DMS79 treated with DMSO at 0.1 percent for 48 hours (cell line): ENCODE measurements at regions not wholly inside any gene's neighbourhood (a gene's known extent, or its start where the extent isn't known, plus 50 kb on each side); places are given as distances from the start of the nearest gene placed in this dataset.
A peak's percentile ranks its signal among the peaks of the same experiment; 100 is the strongest.
"Not testable (repeated sequence)": the region's sequence is repeated elsewhere in the genome, so short reads cannot be mapped to it uniquely, and the experiment has no call there.

ENCODE experiments used
- DNase-seq: peaks from one replicate; lab custom pipeline; 2025; lab: John Stamatoyannopoulos, UW

DNA sequence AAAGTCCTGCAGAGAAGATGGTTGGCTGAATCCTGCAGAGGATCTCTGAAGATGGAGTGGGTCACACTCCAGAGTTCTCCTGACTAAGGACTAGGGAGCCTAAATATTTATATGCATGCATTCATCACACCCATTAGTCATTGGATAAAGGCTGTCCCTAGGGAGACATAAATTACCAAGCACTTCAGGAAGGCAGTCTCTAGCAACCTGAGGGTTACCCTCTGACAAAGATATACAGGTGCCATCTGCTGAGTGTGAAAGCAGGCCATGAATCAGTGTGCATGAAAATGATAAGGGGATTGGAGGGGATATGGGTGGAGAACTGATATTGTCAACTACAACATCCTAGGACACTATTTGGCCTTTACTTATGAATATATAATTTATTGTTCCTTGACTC lies 294.8 kb upstream of the DDX18 start:
- DNase-seq = no peak

DNA sequence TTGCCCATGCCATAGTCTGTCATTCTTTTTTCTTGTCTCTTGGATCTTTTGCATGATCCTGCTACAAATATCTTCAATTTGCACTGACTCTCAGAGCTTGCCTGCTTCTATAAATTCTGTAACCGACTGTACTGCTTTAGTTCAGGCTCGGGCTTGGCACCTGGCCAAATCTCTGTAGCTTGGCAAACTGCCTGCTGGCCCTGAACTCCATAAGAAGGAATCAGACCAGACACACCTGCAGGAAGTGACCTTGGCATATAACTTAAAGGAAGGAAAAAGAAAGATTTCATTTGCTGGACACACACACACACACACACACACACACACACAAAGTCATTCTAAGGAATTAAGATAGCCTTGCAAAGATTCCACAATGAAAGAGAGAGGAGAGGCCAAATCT lies 291.2 kb upstream of the DDX18 start:
- DNase-seq = peak; percentile 4

DNA sequence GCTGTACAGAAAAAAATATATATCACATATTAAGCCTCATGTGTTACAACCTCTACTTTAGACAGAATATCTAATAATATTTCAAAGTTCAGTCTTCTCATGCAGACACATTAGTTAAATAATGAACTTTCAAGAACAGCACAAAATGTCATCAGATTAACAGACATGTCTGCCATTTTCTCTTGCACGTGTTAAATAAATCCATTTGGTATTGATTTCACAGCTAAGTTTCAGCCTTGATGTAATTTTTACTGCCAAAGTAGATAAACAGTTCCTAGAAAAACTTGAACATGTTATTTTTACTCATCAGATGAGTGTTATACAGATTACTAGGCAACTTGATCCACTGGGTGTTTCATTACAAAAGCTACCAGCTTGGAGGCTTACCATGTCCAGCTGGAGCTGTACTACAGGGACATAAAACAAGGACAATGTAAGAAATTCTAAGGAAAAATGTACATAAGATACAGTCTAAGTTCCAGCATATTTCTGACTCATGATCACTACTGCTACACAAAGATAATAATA lies 290.7 kb upstream of the DDX18 start:
- no peak for DNase-seq

DNA sequence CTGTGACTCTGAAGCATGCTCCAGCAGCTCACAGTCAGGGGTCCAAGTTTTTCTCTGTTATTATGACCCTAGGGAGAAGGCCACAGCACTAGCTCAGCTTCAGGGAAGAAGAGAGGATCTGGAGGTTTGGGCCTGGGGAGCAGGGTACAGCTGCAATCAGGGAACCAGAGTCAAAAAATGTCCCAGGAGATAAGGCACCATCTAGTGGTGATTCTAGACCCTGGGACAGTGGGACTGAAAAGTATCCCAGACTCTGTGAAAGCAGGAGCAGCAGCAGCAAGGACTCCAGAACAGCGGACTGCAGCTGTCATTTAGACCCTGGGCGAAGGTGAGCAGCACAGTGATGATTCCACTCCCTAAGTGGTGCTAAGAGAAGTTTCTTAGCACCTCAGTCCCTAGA lies 278.4 kb upstream of the DDX18 start:
- no peak for DNase-seq

DNA sequence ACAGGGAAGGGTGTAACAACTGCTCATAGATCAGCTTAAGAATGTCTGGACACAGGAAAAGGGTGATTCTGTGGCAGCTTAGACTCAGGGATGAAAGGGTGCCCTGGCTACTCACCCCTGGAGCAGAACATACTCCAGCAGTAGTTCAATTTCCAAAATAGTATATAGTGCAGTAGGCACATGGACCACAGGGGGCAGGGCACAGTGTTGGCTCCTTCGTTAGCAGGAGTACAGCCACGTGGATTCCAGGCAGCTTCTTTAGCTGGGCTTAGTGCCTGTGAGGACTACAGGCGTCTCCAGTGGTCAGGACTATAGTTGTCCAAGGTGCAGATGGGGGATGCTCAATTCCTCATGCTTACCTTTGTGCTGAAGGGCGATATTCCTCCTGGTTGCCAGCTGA lies 277.5 kb upstream of the DDX18 start:
- DNase-seq = no peak

DNA sequence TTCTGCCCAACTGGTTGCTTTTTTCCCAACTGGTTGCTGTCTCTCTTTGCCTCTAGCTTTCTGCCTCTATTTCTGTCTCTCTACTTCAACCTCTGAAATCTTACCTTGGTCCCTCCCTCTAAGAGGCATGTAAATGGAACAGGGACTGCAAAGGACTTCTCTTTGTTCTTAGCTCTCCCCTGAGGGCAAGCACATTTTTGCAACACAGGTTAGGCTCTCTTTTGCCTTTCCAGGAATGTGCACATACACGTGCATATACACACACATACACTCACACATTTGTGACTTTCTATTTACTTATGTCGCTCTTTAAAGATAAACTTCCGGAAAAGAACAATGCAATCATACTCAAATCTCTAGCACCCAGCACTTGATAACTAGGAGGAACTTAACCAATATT lies 262.6 kb upstream of the DDX18 start:
- no peak for DNase-seq

DNA sequence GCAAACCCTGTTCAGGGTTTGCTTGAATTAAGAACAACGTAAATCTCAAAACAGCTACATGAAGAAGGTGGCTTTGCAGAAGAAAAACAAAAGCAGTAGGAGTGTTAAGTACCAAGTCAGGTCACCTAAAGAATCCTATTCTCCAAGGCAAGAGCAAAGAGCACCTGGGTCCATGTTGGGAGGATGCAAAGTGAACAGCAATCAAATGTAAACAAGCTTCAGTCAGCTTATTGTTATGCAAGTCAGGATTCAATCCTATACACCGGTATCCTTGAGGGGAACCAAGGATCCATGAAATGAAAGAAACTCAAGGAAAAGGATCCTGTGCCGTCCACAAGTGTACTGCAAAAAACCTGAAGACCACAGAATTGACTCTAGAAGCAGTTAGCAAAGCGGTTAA lies 261.0 kb upstream of the DDX18 start:
- no peak for DNase-seq

DNA sequence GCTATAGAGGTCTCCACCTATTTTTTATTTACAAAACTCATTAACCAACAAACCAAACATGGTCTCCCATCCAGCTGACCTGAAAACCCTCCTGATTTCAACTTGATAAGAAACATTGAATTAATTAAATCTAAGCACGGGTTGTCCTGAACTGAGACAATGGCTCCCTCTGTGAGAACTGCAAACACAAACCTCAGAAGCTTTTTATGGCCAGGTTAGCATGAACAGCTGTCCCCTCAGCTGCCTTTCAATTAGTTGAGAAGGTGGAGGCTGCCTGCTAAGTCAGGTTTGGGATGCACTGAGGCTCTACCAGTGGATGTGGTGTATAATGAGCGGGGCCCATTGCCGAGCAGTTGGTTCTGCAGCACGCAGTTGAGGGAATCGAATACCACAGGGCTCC lies 258.5 kb upstream of the DDX18 start:
- DNase-seq = no peak

DNA sequence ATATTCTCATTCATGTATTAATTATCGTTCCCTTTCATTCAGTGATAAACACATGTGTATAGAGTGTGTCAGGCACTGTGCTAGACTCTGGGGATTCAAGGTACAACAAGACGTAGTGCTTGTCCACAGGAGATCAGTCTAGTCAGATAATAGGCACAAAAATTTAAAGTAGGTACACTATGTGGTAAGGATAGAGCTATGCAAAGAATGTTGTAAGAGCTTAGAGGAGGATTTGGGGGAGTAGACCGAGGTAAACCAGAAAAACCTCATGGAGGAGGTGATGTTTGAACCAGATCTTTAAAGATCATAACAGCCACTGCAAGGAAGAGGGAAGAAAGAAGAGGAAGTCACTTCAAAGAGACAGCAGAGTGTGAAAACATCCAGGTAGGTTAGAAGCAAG lies 256.9 kb upstream of the DDX18 start:
- DNase-seq = no peak

DNA sequence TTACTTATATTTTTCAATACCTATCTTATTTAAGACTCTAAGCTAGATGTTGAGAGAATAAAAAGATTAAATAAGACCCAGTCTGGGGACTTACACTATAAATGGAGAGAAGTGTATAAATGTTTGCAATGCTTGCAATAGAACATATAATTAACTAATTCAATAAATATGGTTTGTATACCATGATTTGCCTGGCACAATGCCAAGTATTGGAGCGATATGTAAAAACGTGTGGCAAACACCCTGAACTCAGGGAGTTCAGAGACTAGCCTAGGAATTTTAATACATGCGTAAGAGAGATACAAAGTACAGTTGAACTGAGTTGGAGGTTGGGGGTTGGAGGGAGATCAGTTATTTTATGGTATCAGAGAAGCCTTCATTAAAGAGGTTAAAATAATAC lies 251.8 kb upstream of the DDX18 start:
- DNase-seq = no peak

DNA sequence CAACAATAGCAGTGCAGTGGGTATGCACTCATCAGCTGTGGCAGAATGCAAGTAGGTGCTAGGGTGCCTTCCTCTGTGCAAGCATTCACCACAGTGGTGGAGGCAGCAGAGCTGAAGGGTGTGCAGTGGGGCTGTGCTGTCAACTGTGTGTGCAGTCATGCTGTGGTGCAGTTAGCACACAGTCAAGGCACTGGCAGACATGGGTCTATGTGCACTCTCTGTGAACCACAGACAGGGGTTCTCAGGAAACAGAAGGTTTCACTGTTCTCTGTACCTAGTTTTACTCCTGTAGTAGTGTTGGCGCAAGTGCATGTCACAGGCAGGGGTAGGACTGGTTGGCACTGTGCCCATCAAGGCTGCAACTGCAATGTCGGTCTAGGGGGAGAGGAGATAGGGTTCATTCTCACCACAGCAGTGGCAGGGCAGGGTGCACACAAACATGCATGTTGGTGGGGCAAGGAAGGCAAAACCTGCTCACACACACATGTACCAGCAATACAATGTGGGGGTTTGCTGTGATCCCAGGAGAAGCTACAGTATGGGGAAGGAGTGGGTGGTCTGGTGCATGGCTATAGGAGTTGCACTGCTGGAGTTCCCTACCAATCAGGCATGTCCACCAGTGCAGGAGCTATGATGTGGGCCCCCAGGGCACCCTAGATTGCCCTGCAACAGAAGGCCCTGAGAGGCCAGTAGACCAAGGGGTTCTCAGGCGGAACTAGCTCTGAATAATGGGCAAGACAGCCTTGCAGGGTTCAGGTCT lies 242.7 kb upstream of the DDX18 start:
- no peak for DNase-seq

DNA sequence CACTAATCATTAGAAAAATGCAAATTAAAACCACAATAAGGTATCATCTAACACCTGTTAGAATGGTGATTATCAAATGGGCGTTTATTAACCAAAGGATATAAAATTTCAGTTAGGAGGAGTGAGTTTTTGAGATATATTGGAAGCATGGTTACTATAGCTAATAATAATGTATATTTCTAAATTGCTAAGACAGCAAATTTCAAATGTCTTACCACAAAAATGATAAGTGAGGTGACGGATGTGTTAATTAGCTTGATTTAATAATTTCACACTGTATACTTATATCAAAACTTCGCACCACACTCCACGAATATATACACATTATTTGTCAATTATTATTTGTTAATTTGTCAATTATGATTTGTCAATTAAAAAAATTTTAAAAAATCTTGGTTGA lies 227.2 kb upstream of the DDX18 start:
- DNase-seq = no peak

DNA sequence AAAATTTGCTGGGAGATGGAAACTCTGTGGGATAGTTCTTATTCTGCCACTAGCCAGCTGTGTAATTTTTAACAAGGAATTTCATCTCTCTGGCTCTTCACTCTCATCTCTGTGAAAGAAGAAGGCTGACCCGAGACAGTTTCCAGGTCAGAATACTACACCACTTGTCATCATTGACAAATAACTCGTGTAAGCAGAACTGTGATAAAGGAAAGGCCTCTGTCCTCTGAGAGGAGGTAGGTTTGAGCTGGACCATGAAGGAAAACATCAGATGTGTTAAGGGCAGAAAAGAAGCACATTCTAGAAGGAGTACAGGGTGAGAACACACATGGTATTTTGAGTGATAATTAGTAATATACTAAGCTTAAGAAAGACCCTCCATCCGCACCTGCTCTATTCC lies 211.4 kb upstream of the DDX18 start:
- DNase-seq = no peak

DNA sequence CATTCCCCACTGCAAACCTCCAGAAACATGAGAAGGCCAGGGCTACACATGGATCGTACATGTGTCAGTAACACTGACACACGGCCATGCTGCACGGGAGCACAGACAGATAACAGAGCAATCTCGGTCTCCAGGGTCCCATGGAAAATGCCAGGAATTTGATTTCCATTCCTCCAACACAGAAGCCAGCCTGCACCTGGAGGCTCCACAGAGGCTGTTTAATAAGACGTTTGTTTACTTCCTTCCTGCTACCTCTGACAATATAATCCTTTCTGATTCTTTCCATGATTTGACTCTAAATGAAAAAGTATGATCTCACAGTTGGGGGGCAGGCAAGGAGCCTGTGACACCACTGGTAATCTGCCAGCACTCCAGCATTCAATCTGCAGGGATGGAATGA lies 210.9 kb upstream of the DDX18 start:
- DNase-seq = no peak

DNA sequence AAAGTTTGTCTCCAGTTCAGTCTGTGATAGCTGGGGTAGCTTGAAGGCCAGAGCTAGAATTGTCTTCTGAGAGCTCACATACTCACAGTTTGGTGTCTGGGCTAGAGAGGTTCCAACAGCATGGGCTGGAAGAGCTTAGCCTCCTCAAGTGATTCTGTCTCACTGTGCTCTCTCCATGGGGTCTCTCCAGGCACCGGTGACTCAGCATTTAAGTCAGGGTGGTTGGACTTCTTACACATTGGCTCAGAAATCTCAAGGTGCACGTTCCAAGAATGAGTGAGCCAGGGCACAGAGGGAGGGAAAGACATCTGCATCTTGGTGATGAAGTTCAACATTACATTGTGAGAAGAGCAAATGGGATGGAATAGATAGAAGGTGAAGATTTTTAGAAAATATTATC lies 207.3 kb upstream of the DDX18 start:
- DNase-seq = no peak

DNA sequence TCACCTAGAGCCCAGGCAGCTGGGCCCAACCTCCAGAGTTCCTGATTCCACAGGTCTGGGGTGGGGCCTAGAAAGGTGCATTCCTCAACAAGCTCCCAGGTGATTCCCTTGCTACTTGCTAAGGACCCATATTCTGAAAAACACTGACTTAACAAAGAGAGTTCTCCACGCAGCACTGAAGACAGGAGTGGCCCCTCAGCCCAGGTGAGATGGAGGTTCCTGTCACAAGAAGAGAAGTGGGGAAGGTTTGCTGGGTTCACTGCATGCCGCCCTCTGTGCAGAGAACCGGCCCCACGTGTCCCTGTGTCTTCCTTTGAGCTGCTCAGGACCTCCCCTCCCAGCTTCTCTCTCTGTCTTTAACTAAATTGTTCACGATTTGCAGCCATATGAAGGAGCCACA lies 201.4 kb upstream of the DDX18 start:
- no peak for DNase-seq

DNA sequence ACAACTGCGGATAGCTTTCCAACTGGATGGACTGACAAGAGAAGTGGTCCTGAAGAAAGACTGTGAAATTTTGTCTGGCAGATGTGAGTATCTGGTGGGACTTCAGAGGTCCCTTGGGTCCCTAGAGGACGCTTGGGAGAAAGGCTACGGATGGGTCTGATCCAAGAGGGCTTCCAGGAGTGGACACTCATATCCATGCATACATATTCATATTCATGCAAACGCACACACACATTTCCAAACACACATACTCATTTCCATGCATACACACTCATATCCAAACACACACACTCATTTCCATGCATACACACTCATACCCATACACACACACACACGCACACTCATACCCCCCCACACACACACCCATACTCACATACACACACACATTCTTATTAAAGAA lies 200.2 kb upstream of the DDX18 start:
- no peak for DNase-seq

DNA sequence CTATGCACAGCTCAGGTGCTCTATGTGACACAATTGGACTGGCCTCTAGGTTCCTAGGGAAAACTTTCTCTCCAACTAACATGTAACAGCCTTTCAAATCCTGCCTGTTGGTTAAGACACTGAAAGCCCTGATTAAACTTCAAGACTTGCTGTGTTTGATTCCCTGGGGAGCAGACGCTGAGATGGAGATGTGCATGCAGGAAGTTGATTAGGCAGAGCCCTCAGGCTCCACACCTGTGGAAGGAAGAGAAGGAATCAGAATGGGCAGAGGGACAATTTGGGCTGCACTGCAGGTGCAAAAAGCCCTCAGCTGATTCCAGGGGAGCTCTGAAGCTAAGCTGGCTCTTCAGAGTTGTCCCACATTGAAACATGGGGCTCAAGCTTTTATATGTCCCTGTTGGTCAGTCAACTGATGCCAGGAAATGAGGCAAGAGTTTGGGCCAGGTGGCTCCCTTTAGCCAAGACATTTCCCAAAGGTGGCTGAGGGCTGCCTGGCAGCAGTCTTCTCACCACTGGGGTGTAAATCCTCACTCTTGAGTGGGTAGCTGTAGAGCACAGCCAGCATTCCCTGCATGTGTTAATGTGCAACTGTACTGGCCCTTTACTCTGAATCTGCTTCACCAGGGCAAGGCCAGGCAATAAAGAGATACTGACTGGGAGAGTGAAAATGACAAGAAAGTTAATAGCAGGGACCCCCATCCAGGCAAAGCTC lies 199.5 kb upstream of the DDX18 start:
- DNase-seq = no peak

DNA sequence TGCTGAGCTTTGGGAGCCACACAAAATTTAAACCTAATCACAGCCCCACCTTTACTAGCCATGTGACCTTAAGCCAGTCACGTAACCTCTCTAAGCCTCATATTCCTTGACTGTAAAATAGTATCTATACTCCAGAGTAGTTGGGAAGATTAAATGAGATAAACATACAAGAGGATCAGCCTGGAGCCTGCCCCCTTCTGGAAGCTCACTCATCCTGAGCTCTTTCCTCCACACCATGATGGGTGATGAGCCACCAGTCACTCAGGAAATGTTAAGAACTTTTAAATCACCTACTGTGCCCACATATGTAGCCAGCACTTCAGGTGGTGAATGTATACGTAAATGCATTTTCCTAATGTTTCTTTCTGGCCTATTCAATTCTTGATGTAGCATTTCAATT lies 195.9 kb upstream of the DDX18 start:
- no peak for DNase-seq

DNA sequence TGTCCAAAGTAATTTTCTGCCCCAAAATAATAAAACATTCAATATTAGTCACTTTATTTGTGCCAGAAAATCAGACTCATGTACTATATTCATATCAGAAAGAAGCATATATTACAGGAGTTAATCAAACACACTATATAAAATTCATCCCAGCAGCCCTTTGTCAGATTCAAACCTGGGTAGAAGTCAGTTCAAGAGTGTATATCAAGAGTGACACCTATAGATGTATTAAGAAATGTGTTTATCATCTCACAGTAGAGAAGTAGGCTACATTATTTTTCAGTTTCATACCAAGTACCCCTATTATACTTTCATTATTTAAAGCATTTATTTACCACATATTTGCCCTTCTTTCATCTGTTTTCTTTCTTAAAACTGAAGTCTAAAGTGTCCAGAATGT lies 193.2 kb upstream of the DDX18 start:
- DNase-seq = no peak

DNA sequence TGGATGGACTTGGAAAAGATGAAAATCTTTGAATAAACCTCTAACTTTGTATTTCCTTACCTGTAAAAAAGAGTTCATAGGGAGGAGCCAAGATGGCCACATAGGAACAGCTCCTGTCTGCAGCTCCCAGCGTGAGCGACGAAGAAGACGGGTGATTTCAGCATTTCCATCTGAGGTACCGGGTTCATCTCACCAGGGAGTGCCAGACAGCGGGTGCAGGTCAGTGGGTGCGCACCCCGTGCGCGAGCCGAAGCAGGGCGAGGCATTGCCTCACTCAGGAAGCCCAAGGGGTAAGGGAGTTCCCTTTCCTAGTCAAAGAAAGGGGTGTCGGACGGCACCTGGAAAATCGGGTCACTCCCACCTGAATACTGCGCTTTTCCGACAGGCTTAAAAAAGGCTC lies 191.3 kb upstream of the DDX18 start:
- DNase-seq = not testable (repeated sequence)

DNA sequence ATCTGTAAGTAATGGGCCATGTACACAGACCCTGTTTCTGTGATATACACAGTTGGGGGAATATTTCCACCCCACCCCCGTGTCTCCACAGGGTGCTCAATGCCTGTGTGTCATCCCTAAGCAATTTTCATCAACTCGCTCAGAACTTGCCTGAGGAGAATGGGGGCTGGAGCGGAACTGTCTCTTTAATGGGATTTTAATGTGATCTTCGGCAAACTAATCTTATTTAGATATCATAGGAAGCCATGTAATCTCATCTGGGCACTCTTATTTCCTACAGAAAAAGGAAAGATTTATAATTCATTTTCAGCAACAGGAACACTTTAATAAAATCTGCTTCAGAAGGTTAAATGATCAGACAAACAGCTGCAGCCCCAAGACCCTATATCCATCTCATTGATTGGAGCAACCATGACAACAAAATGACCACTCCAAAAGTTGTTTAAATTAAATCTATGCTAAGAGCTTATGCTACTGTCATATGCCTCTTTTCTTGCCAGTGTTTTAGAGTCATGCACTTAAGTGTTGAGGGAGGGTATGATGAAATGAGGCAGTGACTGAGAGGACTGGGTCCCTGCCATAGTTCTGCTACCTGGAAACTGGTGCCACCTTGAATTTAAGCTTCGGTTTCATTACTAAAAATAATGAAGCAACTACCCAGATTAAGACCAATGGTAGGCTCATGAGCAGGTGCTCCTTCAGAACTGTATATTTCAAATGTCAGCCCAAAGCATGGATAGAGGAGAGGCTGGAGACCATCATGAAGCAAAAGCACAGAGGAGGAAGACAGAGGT lies 183.1 kb upstream of the DDX18 start:
- no peak for DNase-seq

DNA sequence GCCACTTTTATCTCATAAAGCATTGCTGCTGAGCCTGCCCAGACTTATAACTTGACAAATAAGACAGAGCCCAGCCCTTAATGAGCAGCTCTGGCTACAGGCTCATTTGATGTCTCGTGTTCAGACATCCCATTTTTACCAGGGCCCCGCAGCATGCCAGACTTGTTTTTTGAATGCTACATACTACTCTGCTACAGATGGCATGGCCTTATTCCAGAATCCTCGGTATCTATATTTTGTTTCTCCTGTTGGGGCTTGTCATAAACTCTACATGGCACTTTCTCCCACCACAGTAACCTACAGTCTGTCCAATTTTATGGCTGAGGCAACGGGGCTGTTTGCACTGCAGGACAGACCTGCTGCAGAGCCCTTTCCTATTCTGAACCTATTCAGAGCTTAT lies 179.0 kb upstream of the DDX18 start:
- no peak for DNase-seq
